HG03103 (cell line): ENCODE measurements at regions not wholly inside any gene's neighbourhood (a gene's known extent, or its start where the extent isn't known, plus 50 kb on each side); places are given as distances from the start of the nearest gene placed in this dataset.

Experiments used
- ATAC-seq: cut with Tn5 transposase; IDR thresholded peaks from one replicate; pipeline ENCODE4 v1.9.1; 2021; ENCODE audit warnings: low read depth; ENCODE audit not compliant: unreplicated experiment

DNA sequence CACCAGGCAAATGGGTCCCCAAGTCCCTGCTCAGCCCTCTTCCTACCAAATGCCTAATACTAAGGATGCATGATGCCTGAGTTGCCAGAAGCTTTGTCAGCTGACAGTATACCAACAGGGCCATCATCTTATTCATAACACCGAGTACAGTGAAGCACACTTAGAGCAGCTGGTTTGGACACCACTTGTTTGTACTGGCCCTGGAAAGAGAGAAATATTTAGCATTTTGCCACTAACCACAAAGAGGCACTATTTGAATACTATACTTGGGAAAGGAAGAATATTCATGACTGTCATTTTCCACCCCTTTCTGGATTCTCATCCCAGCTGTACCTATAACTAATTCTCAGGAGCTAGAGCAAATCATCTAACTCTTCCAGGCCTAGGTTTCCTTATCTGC is 364.4 kb upstream of the KIF2A start:
- no peak for ATAC-seq

DNA sequence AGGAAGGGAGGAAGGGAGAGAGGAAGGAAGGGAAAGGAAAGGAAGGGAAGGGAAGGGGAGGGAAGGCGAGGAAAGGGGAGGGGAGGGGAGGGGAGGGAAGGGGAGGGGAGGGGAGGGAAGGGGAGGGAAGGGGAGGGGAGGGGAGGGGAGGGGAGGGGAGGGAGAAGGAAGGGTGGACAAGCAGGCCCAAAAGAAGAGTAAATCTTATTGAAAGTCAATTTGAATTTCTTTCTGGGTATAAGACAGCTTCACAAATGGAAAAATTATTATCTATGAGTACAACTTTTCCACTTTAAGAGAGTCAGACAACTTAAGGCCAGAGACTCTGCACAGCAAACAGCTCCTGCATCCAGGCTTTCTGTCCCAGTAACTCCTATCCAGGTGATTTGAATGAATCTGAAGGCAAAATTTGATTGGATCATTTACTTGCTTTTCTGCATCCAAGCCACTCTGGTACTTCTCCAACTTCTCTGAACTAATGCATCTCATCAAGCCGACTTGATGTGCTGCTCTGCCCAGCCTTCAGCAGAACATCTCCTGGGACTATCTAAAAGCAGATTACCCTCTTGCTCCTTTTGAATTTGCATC is 363.4 kb upstream of the KIF2A start:
- ATAC-seq, result no peak

DNA sequence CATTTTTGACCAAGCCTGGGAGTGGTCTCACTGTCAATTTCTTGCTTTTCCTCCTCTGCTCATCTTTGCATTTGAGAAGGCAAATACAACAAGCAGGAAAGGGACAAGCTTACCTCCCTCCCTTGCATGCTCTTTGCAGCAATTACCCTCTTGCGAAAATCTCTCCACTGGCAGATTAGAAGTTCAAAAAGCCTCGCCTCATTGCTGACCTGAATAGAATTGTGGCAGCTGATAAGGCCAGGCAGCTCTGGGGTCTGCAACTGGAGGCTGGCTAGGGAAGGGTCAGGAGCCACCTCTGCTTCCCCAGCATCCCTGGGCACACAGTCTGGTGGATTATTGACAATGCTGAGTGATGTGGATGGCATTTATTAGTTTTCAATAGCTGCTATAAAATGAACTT is 362.3 kb upstream of the KIF2A start:
- no peak for ATAC-seq

DNA sequence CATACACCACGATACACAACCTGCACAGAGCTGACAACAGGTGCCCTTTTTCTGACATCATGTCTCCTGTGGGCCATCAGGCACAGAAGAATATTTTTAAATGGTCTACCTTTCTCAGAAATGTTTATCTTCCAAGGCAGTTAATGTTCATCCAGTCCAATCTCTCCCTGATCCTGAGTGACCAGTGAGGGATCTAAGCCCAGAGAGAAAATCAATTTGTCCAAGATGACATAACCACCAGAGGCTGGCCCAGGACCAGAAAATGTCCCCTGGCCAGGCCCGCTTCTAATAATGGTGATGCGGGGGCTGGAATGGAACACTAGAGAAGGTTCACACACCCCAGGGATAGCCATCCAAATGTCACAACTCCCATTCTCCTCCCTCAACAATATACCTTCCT is 357.9 kb upstream of the KIF2A start:
- no peak for ATAC-seq

DNA sequence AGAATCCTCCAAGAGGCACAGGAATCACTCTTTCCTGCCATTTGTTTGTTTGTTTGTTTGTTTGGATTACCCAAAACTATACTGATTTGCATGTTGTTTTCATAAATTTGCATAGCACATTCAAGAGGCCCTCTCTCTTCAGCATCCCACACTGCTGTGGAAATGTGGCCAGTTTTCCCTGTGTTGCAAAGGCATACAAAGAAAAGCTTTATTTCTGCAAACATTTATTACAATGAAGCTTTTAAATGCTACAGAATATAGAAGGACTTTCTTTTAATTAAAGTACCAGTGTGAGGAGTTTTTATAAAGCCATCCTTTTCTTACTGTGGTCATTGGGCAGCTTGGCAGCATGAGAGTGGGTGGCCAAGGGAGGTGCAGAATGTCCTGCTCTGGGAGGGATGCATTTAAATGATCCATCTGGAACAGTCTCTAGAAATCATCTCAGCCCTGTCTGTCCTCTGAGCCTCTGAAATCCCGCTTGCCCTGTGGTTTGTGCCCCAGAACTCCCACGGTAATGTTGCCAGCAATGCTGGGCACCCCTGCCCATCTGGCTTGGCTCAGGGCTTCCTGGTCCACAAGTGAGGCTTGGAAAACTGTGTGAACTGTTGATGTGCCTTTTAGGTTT is 356.8 kb upstream of the KIF2A start:
- no peak for ATAC-seq

DNA sequence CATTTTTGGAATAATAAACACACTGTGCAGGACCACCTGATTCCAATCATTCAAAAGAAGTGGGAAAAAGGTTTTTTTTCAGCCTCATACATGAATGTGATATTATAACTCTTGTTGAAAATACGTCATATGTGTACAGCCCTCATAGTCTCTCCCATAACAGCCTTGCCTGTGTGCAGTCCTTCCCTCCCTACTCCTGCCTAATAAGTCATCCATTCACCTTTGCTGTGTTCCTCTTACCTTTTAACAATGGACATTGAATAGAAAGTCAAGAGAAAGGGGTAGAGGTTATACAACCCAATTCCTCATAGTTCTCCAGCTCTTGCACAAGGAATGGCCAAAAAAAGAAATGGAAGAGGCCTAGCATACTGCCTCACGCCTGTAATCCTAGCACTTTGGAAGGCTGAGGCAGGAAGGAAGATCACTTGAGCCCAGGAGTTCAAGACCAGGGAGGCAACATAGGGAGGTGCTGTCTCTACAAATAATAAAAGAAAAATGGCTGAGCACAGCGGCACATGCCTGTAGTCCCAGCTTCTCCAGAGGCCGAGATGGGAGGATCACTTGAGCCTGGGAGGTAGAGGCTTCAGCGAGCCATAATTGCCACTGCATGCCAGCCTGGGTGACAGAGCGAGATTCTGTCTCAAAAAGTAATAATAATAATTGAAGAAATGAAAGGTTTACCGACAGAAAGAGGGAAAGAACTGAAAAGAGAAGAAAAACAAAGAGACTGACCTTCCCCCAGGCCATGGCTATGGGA is 356.1 kb upstream of the KIF2A start:
- ATAC-seq, result no peak

DNA sequence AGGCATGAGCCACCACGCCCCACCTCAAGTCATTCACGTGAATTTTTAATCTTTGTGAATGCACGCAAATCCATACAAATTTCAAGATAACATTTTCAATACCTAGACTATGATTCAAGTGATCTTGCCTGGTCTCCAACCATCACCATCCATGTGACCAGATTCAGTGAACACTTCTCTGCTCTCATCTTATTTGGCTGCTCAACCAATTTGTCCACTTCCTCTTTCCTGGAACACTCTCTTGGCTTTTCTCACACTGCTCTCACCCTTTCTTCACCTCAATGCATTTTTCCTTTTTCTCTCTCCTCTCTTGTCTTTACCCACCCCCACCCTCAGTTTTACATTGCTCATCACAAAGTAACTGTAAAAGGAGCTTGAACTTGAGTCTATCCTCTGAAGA is 354.7 kb upstream of the KIF2A start:
- no peak for ATAC-seq

DNA sequence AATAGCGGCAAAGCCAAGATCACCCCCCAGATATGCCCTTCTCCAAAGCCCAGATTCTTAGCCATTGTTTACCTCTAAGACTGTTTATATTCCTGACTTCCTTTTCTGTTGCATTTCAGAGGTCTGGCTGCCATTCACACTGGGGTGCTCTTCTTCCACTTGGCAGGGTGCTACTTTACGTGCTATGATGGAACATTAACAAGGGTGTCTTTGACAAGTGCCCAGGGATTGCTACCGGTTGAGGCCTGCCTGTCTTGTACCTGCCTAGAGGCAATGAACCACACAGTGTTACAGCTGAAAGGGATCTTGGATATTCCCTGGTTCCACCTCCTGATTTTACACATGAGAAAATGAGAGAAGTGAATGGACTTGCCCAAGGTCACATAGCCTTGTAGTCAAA is 352.1 kb upstream of the KIF2A start:
- no peak for ATAC-seq

DNA sequence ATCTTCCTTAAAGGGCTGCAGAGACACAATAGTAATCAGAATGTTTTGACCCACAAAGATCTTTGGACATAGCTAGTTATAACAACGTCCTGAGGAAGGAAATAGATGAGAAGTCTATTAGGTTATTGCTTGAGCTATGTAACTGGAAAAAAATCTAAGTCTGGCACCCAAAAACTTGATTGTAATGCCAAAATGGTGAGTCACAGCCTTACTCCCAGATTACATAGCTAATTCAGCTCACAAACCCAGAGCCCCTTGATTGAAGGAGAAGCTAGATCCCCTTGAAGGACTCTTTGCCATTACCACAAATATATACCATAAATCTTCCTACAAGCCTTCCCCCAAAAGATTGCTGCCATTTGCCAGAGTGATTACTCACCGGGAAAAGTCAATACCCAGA is 341.8 kb upstream of the KIF2A start:
- no peak for ATAC-seq

DNA sequence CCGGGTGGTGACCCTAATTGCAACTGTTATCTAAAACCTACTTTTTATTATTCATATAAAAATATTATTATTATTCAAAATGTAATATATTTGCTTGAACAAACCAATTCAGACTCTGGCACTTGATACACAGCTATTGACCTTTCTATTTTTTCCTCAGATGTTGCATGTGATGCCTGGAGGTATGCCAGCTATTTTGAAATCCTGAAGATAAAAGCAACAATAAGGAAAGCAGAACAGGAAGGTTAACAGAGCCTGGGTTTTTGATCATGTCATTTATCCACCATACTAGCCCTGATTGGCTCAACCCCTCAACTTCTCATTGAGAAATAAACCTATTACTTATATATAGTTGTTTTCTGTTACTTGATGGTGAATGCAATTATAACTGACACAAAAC is 340.9 kb upstream of the KIF2A start:
- no peak for ATAC-seq

DNA sequence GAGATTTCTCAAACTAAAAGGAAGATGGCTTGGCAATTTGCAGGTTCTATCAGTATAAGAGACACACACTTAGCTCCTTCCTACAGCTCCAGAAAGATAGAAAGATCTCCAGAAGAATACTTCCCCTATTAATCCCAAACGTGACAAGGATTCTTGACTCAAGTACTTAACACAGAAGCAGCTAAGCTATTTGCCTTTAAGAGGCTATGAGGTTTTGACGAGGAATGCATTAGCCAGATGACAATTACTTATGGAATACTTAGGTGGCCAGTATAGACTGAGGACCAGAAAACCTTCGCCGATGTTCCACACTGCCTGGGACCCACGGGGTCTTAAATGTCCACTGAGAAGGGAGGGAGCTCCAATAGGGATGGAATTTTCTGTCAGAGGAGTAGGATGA is 340.5 kb upstream of the KIF2A start:
- no peak for ATAC-seq

DNA sequence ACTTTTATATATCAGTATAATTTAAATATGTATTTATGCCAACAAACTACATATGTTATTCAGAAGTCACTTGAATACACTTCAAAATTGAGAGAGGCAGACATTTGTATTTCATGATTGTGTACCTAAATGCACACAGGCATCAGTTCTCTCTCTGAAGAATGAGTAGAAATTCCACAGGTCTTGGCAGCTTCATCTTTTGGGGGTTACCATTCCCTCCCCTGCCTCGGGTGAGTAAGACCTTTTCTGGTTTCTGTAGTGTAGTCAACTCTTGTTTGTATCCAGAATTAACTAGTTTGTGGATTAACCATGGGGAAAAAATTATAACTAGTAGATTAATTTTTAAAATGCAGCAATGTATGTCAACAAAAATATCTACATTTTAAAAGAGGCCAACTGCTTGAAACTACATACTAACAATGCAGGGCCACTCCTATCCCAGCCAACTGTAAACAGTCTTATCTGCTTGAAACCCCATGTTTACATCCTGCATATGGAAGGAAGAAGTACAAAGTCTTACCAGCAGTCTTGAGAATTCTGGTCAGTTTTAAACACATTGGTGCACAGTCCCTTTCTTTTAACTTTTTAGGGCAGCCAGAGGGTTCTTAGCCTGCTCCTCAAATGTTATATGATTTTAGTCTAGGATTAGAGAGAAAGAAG is 339.6 kb upstream of the KIF2A start:
- no peak for ATAC-seq

DNA sequence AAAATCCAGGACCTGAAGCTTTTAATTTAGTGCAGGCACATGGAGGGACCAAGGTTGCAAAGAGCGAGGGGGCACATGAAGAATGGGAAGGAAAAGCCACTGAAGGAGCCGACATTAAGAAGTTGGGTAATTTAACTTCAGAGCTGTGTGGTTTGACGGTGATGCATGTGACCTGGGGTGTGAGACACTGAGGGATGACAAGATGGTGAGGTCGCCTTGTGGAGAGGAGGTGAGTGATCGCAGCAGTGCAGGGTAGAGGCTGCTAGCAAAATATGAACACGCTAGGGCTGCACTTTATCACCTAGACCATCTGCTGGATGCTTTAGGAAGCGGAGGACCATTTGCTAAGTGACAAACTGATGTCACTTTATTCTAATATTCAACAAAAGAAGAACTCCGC is 339.0 kb upstream of the KIF2A start:
- ATAC-seq, result no peak

DNA sequence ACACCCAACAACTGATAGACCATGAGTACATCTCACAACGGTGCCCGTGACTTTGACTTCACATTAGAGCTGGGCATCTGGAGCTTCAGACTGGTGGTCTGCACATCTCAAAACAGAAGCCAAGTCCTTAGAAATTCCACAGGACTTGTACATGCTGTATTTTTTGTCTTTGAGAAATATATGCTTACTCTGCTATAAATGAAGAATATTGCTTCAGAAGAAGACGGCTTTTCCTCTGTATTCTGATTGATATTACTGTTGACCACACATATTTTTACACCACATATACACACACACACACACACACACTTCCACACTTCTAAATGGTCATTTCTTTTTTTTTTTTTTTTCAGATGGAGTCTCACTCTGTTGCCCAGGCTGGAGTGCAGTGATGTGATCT is 338.3 kb upstream of the KIF2A start:
- no peak for ATAC-seq

DNA sequence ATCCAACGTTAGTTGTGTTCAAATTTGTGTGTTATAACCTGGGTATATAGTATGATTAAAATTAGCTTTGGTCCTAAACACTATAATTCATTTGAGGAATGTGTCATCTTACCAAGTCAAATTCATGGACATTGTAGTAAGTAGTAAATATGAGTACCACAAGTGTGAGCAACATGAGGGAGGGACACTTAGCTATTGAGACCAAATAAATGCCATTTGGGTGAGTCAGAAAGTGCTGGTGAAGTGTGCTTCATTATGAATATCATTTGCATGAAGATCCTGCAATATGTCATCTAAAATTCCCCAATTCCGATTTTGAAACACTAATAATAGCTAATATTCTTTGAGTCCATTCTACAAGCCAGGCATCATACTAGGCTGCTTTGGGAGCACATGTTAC is 336.7 kb upstream of the KIF2A start:
- ATAC-seq, result no peak

DNA sequence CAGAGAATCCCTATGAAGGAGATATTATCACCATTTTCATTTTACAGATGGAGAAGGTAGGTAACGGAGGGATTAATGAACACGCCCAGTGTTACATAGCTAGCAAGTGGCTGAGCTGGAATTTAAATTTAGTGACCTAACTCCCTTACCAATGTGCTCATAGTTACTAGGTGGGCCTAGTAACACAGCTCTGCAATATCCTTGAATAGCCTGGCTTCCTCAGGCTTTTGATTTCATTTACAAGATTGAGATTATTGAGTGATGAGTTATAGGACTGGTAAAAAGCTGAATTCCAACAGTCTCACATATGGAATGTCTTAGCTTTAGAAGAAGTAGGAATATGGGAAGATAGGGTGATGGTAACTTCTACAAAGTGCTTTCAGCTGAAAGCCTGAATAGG is 336.3 kb upstream of the KIF2A start:
- ATAC-seq, result no peak

DNA sequence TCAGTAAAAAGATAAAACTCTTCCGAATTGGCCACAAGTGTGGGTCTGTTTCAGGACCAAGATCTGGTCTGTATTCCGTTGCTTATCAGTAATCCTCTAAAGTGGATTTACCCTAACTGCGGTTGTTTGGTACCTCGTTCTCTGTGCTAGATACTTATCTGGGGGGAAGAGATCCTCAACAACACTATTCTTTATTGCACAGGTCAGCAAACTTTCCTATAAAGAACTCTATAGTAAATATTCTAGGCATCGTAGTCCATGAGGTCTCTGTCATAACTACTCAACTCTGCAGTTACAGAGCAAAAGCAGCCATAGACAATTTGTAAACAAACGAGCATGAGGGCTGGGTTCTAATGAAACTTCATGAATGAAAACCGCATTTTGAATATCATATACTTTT is 335.8 kb upstream of the KIF2A start:
- no peak for ATAC-seq

DNA sequence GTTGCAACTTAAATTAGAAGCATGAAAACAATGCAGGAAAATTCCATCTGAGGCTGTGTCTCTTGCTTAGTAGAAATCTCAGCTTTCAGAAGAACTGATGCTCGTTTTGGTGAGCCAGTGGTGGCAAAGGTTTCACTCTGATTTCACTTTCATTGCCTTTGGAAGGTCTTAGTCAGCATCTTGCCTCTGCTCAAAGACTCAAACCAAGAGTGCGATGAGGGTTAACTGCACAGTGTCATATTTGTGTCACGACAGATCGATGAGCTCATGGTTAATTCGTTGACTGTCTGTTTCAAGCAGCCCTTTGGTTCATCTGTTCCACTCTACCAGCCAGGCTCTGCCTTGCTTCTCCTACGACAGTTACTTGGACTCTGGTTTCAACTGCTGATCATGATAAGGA is 331.3 kb upstream of the KIF2A start:
- no peak for ATAC-seq

DNA sequence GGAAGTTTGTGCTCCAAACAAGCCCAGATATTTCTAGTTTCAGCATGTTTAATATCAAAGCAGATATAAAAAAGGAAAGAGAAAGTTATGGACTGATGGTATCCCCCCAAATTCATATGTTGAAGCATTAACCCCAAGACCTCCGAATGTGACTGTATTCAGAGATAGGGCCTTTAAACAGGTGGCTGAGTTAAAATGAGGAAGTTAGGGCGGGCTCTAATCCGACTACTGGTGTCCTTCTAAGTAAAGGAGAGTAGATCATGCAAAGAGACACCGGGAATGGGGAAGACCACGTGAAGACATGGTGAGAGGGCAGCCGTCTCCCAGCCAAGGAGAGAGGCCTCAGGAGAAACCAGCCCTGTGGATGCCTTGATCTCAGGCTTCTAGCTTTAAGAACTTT is 324.1 kb upstream of the KIF2A start:
- no peak for ATAC-seq

DNA sequence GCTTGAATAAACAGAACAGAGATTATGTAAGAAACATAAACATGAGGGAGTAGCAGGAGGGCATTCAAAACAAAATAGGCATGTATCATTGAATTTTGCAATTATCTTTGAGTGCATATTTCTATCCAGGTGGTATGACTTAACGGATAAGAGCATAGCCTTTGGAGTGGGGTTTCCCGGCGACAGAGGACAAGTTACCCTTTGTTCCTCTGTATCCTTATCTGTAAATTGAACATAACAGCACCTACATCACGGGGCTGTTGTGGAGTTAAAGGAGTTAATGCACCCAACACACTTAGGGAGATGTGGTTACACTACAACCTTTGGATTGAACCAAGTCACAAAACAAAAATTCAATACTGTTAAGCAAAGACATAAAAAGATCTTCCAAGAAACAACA is 314.6 kb upstream of the KIF2A start:
- no peak for ATAC-seq

DNA sequence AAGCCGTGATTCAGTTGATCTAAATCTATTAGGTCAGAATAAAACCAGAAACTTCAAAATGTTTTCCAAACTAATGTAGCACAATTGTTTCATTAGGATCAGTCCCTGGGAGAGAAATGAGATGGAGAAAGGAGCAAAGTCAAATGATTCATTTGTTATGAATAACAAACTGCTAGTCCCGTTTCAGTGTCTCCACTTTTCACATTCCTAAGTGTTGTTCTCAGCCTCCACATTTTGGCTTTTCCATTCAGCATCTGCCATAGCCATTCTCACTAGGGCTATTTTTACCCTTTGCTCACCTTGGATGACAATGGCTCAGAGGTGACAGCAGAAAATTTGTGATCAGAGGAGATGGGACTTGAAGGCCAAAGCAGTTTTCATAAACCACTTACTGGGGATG is 314.1 kb upstream of the KIF2A start:
- ATAC-seq, result no peak
